Endothelial cell of umbilical vein (primary cell): ENCODE measurements at regions not wholly inside any gene's neighbourhood (a gene's known extent, or its start where the extent isn't known, plus 50 kb on each side); places are given as distances from the start of the nearest gene placed in this dataset.

ENCODE experiments used
- BruUV-seq: library from RNA; stranded (reverse); fragments of 400-500 nt; replicated peaks from 2 replicates; lab custom pipeline; 2021; lab: Mats Ljungman, UMichigan
- CTCF ChIA-PET: fragments of 300-600, 350-600 bp; sonication (Branson Sonifier 250); formaldehyde crosslinking; loops from one replicate; lab custom pipeline; 2021; ENCODE audit warnings: antibody characterized with exemption, inconsistent platforms; lab: Charles Lee
- POLR2A ChIA-PET: fragments of 300-600, 350-600 bp; sonication (Branson Sonifier 250); formaldehyde crosslinking; loops from one replicate; lab custom pipeline; 2021; ENCODE audit warnings: antibody characterized with exemption, inconsistent platforms; lab: Charles Lee
- DNase-seq: peaks from one replicate; pipeline ENCODE4 v3.0.0-alpha.2; 2011; ENCODE audit warnings: low read depth, low spot score
- FAIRE-seq: peaks from 2 replicates; lab custom pipeline; 2011; peaks lifted over from hg19 to GRCh38; lab: Jason Lieb, UNC
- H2AFZ ChIP-seq: 2 replicates; pipeline ENCODE4 v1.6.0; 2012; ENCODE audit warnings: low read depth, low read length, control low read depth, inconsistent platforms
- H3K27ac ChIP-seq: 2 replicates; pipeline ENCODE4 v1.5.1; 2011; ENCODE audit warnings: low read depth, mild to moderate bottlenecking, control low read depth, low read length, moderate library complexity; ENCODE audit not compliant: insufficient read depth
- H3K27me3 ChIP-seq, 2 experiments: 2 replicates each; pipeline versions ENCODE4 v1.6.0 to v1.6.1; 2011; ENCODE audit warnings: low read length in 2 of 2, mixed read lengths in 1 of 2; ENCODE audit not compliant: control insufficient read depth in 2 of 2, insufficient read depth in 2 of 2
- H3K36me3 ChIP-seq, 2 experiments: 2 replicates in 1 of 2; 3 replicates in 1 of 2; pipeline ENCODE4 v1.5.1; 2011; ENCODE audit warnings: low read length in 2 of 2, mild to moderate bottlenecking in 1 of 2, moderate library complexity in 1 of 2; ENCODE audit not compliant: control insufficient read depth in 2 of 2, insufficient read depth in 2 of 2; ENCODE audit errors: extremely low read depth in 1 of 2
- H3K4me1 ChIP-seq: 3 replicates; pipeline ENCODE4 v1.5.1; 2011; ENCODE audit warnings: mild to moderate bottlenecking, low read length; ENCODE audit not compliant: control insufficient read depth, insufficient read depth; ENCODE audit errors: extremely low read depth
- H3K4me2 ChIP-seq: 2 replicates; pipeline ENCODE4 v1.6.1; 2011; ENCODE audit warnings: low read length, control low read depth, mixed read lengths; ENCODE audit not compliant: insufficient read depth
- H3K4me3 ChIP-seq, 3 experiments: fragments of 200-600 bp in 1 of 3; sonication (generic), shearing (Covaris generic) in 1 of 3; replicated peaks in 1 of 3; 2 replicates each; pipeline ENCODE4 v1.5.1; 2011 to 2016; ENCODE audit warnings: control low read depth in 3 of 3, low read length in 3 of 3, mild to moderate bottlenecking in 2 of 3, inconsistent platforms in 1 of 3, low read depth in 1 of 3, moderate library complexity in 1 of 3; ENCODE audit not compliant: insufficient read depth in 1 of 3
- H3K79me2 ChIP-seq: 2 replicates; pipeline ENCODE4 v1.6.0; 2012; ENCODE audit warnings: low read length, inconsistent platforms; ENCODE audit not compliant: control insufficient read depth, insufficient read depth
- H3K9ac ChIP-seq: replicated peaks from 2 replicates; pipeline ENCODE3; 2011; ENCODE audit warnings: low read length, control low read depth; ENCODE audit not compliant: insufficient read depth; ENCODE audit errors: extremely low read depth
- H3K9me1 ChIP-seq: replicated peaks from 3 replicates; pipeline ENCODE4 v1.6.0; 2011; ENCODE audit warnings: mild to moderate bottlenecking, low read length; ENCODE audit not compliant: control insufficient read depth, insufficient read depth; ENCODE audit errors: extremely low read depth
- H3K9me3 ChIP-seq: replicated peaks from 2 replicates; pipeline ENCODE4 v1.5.1; 2012; ENCODE audit warnings: low read length, inconsistent platforms; ENCODE audit not compliant: control insufficient read depth, insufficient read depth
- H4K20me1 ChIP-seq: replicated peaks from 2 replicates; pipeline ENCODE3; 2011; ENCODE audit warnings: mild to moderate bottlenecking, low read length; ENCODE audit not compliant: control insufficient read depth, insufficient read depth; ENCODE audit errors: extremely low read depth
- EZH2 ChIP-seq: IDR thresholded peaks from 2 replicates; pipeline ENCODE4 v1.6.1; 2012; ENCODE audit warnings: borderline replicate concordance, low read depth, mild to moderate bottlenecking, moderate library complexity, low read length, inconsistent platforms; ENCODE audit not compliant: severe bottlenecking
- FOS ChIP-seq: IDR thresholded peaks from 2 replicates; pipeline ENCODE4 v1.6.1; 2011; ENCODE audit warnings: mild to moderate bottlenecking, low read length, moderate library complexity, borderline replicate concordance; ENCODE audit not compliant: insufficient read depth
- GATA2 ChIP-seq: IDR thresholded peaks from 2 replicates; pipeline ENCODE4 v1.7.0; 2011; ENCODE audit warnings: low read depth, mild to moderate bottlenecking, moderate library complexity, mixed read lengths, low read length; ENCODE audit not compliant: insufficient read length, insufficient read depth
- JUN ChIP-seq: IDR thresholded peaks from 2 replicates; pipeline ENCODE4 v1.6.1; 2011; ENCODE audit warnings: borderline replicate concordance, low read depth; ENCODE audit not compliant: insufficient read length, insufficient read depth
- MAX ChIP-seq: IDR thresholded peaks from 2 replicates; pipeline ENCODE4 v1.6.1; 2011; ENCODE audit not compliant: insufficient read depth, insufficient read length
- MYC ChIP-seq: IDR thresholded peaks from one replicate; pipeline ENCODE4 v1.6.1; 2011; ENCODE audit warnings: mild to moderate bottlenecking, low read depth, low read length
- POLR2A ChIP-seq: IDR thresholded peaks from 2 replicates; pipeline ENCODE4 v1.6.1; 2012; ENCODE audit warnings: low read depth, mild to moderate bottlenecking, control low read depth, low read length
- POLR2AphosphoS5 ChIP-seq: IDR thresholded peaks from 2 replicates; pipeline ENCODE4 v1.6.1; 2012; ENCODE audit warnings: low read depth, mild to moderate bottlenecking, control low read depth, low read length, moderate library complexity; ENCODE audit not compliant: insufficient read depth
- dilution Hi-C: fragments of 300-500 bp; cut with MboI; formaldehyde crosslinking; loops from one replicate; pipeline ENCODE4 v1.15.0; 2019; ENCODE audit warnings: low sequenced_read_pairs; ENCODE audit not compliant: extremely low pct_ligation_motif_present
- intact Hi-C: fragments of 100-400 bp; cut with micrococcal nuclease; formaldehyde crosslinking; loops from one replicate; pipeline ENCODE4 v1.10.0; 2022
- TF ChIP-seq, protein P1 (sequence below), 2 donors: IDR thresholded peaks; 1 replicate in 1 of 2; 2 replicates in 1 of 2; pipeline ENCODE4 v1.5.1; 2011; ENCODE audit warnings: low read length in 2 of 2, mild to moderate bottlenecking in 2 of 2, moderate library complexity in 2 of 2, control low read depth in 1 of 2, inconsistent platforms in 1 of 2, low read depth in 1 of 2; ENCODE audit not compliant: insufficient read depth in 1 of 2; ENCODE audit errors: extremely low read depth in 1 of 2

GRCh38 chr6:894274-894673 is 201.3 kb upstream of the EXOC2 start:
- BruUV-seq = no TSS peak
- intact Hi-C loops (no loop called here), dilution Hi-C loops (no loop called here)
- Histone ChIP-seq H3K79me2 (no peaks in the 10 kb centered on the region), H3K9ac (no peak overlapping the region), H2AFZ (no peak overlapping the region), H3K4me1 (no peaks in the 10 kb centered on the region), H3K4me3 (no peak overlapping the region), H3K9me3 (no peaks in the 10 kb centered on the region), H3K27me3 (no peaks in the 10 kb centered on the region), H3K4me2 (no peak overlapping the region), H3K36me3 (no peaks in the 10 kb centered on the region), H3K9me1 (no peaks in the 10 kb centered on the region), H3K27ac (no peak overlapping the region), H4K20me1 (no peaks in the 10 kb centered on the region)
- POLR2A ChIA-PET = no interaction called here
- CTCF ChIA-PET = interaction anchor here (1.0 kb wide), 1 partner anchor 15 kb away, joined by 3 read pairs; no protein-coding TSS in a partner anchor
- DNase-seq = no peak
- no peak for TF ChIP-seq MYC
- TF ChIP-seq EZH2 = no peak
- FAIRE-seq = no peak

DNA sequence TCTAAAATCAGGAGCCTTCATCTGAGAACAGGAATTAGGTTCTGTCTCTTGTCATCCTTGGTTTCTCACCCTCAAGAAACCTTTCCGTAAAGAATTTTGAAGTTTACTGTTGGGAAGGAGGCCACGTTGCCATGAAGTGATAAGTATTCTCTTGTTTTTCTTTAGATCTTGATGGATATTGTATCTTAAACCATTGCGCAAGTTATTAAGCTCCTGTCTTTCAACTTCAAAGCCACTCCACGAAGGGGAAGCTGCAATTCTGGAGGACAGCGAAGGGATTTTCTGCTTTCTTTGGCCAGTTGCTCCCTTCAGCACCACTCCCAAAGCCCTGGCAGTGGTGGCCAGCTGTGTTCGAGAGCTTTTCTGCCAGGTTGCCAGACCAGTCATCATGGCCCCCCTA is 198.1 kb upstream of the EXOC2 start:
- Histone ChIP-seq H4K20me1 (no peaks in the 10 kb centered on the region), H3K27me3 (no peaks in the 10 kb centered on the region), H3K27ac (no peak overlapping the region), H3K4me1 (no peaks in the 10 kb centered on the region), H3K4me3 (no peak overlapping the region), H3K9ac (no peak overlapping the region), H3K9me3 (no peaks in the 10 kb centered on the region), H3K9me1 (no peaks in the 10 kb centered on the region), H3K79me2 (no peaks in the 10 kb centered on the region), H3K36me3 (no peaks in the 10 kb centered on the region), H3K4me2 (no peak overlapping the region), H2AFZ (no peak overlapping the region)
- FAIRE-seq (no peak), DNase-seq (no peak)
- BruUV-seq = no TSS peak
- TF ChIP-seq GATA2 (no peak), POLR2AphosphoS5 (no peak), EZH2 (no peak), JUN (no peak), POLR2A (no peak), FOS (no peak), MYC (no peak), MAX (no peak)
- TF ChIP-seq, protein P1, sequence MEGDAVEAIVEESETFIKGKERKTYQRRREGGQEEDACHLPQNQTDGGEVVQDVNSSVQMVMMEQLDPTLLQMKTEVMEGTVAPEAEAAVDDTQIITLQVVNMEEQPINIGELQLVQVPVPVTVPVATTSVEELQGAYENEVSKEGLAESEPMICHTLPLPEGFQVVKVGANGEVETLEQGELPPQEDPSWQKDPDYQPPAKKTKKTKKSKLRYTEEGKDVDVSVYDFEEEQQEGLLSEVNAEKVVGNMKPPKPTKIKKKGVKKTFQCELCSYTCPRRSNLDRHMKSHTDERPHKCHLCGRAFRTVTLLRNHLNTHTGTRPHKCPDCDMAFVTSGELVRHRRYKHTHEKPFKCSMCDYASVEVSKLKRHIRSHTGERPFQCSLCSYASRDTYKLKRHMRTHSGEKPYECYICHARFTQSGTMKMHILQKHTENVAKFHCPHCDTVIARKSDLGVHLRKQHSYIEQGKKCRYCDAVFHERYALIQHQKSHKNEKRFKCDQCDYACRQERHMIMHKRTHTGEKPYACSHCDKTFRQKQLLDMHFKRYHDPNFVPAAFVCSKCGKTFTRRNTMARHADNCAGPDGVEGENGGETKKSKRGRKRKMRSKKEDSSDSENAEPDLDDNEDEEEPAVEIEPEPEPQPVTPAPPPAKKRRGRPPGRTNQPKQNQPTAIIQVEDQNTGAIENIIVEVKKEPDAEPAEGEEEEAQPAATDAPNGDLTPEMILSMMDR (IDR thresholded peaks at IDR 0.05; ENCODE audit: extremely low read depth in 1 of 2, insufficient read depth in 1 of 2, low read depth in 1 of 2, low read length in 2 of 2) = no peak
- dilution Hi-C loops (no loop called here), intact Hi-C loops (no loop called here)
- POLR2A ChIA-PET = no interaction called here
- CTCF ChIA-PET = no interaction called here
